Fibroblast of skin of abdomen (primary cell): ENCODE measurements at regions not wholly inside any gene's neighbourhood (a gene's known extent, or its start where the extent isn't known, plus 50 kb on each side); places are given as distances from the start of the nearest gene placed in this dataset.
A peak's percentile ranks its signal among the peaks of the same experiment; 100 is the strongest.

ENCODE experiments used
- DNase-seq: peaks from one replicate; pipeline ENCODE4 v3.0.0-alpha.2; 2013

- no peak for DNase-seq
Observed at GRCh38 chr12:131607658-131608447, 103.0 kb upstream of the SFSWAP start.

- DNase-seq, result peak; percentile 55
Observed at GRCh38 chr12:131608740-131609690, 101.9 kb upstream of the SFSWAP start.

- no peak for DNase-seq
Observed at GRCh38 chr12:131609762-131610161, 101.1 kb upstream of the SFSWAP start.

GRCh38 chr12:131610181-131610580, 100.7 kb upstream of the SFSWAP start:
- DNase-seq, result no peak

- DNase-seq, result no peak
Observed at GRCh38 chr12:131610891-131611290, 100.0 kb upstream of the SFSWAP start.

- no peak for DNase-seq
Observed at GRCh38 chr12:131611416-131612091, 99.3 kb upstream of the SFSWAP start.

GRCh38 chr12:131612092-131612755, 98.7 kb upstream of the SFSWAP start:
- DNase-seq, result no peak

GRCh38 chr12:131613186-131613585, 97.7 kb upstream of the SFSWAP start:
- no peak for DNase-seq

- no peak for DNase-seq
Observed at GRCh38 chr12:131613678-131614077, 97.2 kb upstream of the SFSWAP start.

- DNase-seq, result peak; percentile 56
Observed at GRCh38 chr12:131615326-131616042, 95.4 kb upstream of the SFSWAP start.

- no peak for DNase-seq
Observed at GRCh38 chr12:131616043-131616700, 94.7 kb upstream of the SFSWAP start.

- no peak for DNase-seq
Observed at GRCh38 chr12:131616738-131617137, 94.2 kb upstream of the SFSWAP start.

- DNase-seq, result no peak
Observed at GRCh38 chr12:131617179-131617578, 93.7 kb upstream of the SFSWAP start.

GRCh38 chr12:131617596-131618302, 93.1 kb upstream of the SFSWAP start:
- DNase-seq, result no peak

GRCh38 chr12:131618303-131618658, 92.6 kb upstream of the SFSWAP start:
- DNase-seq, result peak; percentile 4

GRCh38 chr12:131618701-131619100, 92.2 kb upstream of the SFSWAP start:
- no peak for DNase-seq

- DNase-seq, result no peak
Observed at GRCh38 chr12:131619106-131619642, 91.7 kb upstream of the SFSWAP start.

GRCh38 chr12:131619736-131620506, 91.0 kb upstream of the SFSWAP start:
- no peak for DNase-seq

GRCh38 chr12:131620520-131620919, 90.4 kb upstream of the SFSWAP start:
- DNase-seq, result no peak
